Glomerular visceral epithelial cell (primary cell): ENCODE measurements at regions not wholly inside any gene's neighbourhood (a gene's known extent, or its start where the extent isn't known, plus 50 kb on each side); places are given as distances from the start of the nearest gene placed in this dataset.
A peak's percentile ranks its signal among the peaks of the same experiment; 100 is the strongest.
"Not testable (repeated sequence)": the region's sequence is repeated elsewhere in the genome, so short reads cannot be mapped to it uniquely, and the experiment has no call there.

Source experiments
- DNase-seq: peaks from one replicate; pipeline ENCODE4 v3.0.0-alpha.2; 2016; ENCODE audit errors: extremely low spot score

DNA sequence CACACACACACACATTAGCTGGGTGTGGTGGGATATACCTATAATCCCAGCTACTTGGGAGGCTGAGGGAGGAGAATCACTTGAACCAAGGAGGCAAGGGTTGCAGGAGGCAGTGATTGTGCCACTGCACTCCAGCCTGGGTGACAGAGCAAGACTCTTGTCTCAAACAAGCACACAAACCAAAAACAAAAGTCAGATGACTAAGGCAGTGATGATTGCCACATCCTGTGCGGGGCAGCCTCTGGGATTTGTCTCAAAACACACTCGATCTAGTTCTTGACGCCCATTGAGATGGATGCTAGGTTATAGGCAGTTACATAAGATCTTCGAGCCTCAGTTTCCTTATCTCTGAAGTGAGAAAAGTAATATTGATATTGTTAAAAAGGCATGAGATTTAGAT is 57.8 kb upstream of the NBPF8 start:
- not testable (repeated sequence) for DNase-seq

GRCh38 chr1:120356170-120356569 is 58.7 kb upstream of the NBPF8 start:
- not testable (repeated sequence) for DNase-seq

- DNase-seq = not testable (repeated sequence)
Observed at GRCh38 chr1:120354618-120355184, 60.1 kb upstream of the NBPF8 start.

DNA sequence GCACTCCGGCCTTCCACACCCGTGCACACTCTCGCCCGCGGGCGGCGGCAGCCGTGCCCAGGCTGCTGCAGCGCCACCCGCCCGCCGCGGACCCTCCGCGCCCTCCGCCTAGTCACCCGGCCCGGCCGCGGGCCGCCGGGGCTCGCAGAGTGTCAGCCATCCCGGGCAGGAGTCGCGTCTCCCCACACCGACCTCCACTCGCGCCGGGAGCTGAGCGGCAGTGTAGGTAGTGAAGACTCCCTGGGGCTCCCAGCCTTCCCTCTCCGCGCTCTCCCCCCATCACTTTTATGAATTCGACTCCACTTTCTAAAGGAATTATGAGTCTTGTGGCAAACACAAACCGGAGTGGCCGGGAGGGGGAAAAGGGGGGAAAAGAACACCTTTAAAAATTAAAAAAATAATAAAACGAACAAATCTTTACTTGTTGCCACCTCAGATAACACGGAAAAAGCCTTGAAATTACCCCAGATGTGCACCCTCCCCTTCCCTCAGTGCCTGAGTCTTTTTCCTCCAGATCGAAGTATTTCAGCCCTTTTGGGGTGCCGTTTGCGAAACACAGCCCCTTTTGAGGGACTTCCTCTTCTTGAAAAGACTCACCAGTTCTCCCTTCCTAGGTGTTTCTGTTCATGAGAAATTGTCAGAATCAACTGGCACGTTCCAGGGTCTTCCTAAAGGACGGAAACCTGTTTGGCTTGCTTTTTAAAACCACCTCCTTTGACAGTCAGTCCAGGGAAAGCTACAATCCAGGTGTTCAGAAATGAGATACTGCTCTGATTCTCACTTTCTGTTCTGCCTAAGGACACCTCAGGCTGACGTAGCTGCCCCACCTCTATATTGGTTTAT is 72.4 kb upstream of the NBPF8 start:
- DNase-seq = not testable (repeated sequence)

DNA sequence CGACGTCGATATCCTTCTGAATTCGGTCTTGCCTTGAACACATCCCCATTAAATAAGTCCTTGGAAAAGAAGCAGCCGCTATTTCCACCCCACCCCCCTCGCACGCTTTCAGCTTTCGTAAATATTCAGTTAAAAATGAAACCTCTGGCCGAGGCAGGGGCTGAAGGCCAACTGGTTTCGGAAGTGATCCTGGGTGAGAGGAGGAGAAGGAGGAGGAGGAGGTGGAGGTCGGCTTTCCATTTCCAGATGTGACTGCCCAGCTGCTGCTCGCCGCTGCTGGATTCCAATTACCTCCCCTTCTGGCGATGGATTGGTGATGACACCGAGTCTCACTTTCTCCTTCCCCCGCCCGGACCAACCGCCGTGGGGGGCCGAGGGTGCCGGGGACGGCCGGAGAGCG is 73.1 kb upstream of the NBPF8 start:
- peak; percentile 27 for DNase-seq

GRCh38 chr1:120340838-120341751 is 73.7 kb upstream of the NBPF8 start:
- DNase-seq = not testable (repeated sequence)

DNA sequence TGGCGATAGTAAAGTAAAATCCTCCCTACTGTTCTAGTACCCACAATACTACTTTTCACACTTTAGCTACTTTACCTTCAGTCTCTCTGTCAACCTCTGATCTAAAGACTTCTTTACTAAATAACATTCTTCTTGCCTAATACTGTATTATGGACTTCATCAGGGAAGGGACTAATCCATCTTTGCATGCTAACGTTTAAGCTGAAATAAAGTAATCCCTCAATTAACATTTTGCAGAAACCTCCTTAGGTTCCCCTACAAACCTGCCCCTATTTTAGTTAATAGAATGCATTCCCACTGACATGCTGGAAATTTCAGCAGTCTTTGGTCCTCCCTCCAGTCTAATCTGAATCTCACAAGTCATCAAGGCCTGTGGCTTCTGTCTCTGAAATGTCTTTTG is 99.1 kb upstream of the NBPF8 start:
- DNase-seq = not testable (repeated sequence)

- DNase-seq = not testable (repeated sequence)
Observed at GRCh38 chr1:120311930-120312329, 102.9 kb upstream of the NBPF8 start.

- not testable (repeated sequence) for DNase-seq
Observed at GRCh38 chr1:120308940-120309578, 105.8 kb upstream of the NBPF8 start.

DNA sequence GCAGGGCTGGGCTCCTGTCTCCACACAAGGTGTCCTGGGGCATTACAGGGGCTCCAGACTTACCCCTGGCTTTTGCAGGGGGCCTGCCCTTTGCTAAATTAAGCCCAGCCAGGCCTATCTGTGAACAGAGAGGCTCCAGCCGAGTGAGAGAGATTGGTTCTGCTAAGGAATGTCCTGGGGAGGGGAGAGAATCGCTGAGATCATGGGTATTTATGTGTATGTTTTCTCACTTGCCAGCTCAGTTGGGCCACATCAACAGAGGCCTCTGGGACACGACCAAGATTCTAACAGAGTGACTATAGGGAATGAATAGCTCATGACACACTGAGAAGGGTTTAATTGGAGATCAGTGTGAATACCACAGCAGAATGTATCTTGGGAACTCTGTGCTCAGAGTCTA is 109.8 kb upstream of the NBPF8 start:
- DNase-seq = not testable (repeated sequence)

DNA sequence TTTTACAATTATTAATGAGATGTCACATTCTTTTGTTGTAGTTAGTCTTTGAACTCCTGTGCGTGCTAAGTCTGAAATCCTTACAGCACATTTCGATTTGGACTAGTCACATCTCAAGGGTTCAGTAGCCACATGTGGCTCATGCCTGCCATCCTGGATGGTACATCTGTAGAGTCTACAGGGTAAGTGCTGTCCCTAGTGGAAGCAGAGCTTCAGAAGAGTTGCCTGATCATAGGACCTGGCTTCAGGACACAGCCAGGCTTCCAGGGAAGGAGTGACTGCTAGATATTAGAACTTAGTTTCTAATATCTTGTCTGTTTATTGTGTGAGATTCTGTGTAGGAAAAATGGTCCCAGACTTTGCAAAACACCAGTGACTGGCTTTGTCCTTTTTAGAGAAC is 110.5 kb upstream of the NBPF8 start:
- not testable (repeated sequence) for DNase-seq

DNA sequence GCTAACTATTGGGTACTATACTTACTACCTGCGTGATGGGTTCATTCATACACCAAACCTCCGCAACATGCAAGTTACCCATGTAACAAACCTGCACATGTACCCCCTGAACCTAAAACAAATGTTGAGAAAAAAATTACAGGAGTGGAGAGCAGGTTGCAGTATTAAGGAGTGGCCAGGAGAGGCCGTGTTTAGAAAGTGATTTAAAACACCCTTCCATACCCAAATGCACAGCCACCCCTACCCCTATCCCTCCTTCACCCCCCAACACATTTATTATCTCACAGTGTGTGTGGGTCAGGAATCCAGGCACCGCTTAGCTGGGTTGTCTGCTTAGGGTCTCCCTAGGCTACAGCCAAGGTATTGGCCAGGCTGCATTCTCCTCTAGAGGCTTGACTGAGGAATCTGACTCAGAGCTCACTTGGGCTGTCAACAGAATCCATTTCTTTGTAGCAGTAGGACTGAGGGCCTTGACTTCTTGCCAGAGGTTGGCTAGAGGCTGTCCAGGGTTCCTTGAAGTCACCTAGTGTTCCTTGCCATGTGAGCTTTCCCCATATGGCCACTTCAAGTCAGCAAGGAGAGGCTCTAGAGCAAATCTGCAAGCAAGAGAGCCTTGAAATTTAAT is 115.3 kb upstream of the NBPF8 start:
- DNase-seq = not testable (repeated sequence)

- DNase-seq = not testable (repeated sequence)
Observed at GRCh38 chr1:120298487-120298886, 116.3 kb upstream of the NBPF8 start.

GRCh38 chr1:120297345-120297953 is 117.4 kb upstream of the NBPF8 start:
- DNase-seq = not testable (repeated sequence)

- DNase-seq = not testable (repeated sequence)
Observed at GRCh38 chr1:120290105-120290504, 113.8 kb upstream of the SEC22B start.

DNA sequence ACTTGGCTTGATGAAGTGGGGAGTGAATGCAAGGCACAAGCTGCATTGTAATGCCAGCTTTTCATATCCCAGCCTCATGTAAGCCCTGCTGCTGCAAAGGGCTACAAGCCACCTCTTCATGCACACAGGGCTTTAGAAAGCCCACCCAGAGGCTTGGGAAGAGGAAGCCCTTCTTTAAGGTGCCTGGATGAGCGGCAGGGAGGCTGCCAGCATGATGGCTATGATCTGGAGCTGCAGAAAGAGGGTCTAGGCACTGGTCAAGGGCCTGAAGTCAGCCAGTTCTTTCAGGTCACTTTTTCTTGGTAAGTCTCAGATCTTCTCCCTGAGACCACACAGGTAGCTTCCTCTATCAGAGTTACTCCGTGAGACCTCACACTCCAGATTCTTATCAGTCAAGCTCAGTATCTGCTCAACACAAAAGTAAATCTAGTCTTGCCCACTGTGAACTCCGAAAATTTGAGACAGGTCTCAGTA is 113.3 kb upstream of the SEC22B start:
- not testable (repeated sequence) for DNase-seq

- not testable (repeated sequence) for DNase-seq
Observed at GRCh38 chr1:120288814-120289600, 112.7 kb upstream of the SEC22B start.

- not testable (repeated sequence) for DNase-seq
Observed at GRCh38 chr1:120288167-120288566, 111.8 kb upstream of the SEC22B start.

DNA sequence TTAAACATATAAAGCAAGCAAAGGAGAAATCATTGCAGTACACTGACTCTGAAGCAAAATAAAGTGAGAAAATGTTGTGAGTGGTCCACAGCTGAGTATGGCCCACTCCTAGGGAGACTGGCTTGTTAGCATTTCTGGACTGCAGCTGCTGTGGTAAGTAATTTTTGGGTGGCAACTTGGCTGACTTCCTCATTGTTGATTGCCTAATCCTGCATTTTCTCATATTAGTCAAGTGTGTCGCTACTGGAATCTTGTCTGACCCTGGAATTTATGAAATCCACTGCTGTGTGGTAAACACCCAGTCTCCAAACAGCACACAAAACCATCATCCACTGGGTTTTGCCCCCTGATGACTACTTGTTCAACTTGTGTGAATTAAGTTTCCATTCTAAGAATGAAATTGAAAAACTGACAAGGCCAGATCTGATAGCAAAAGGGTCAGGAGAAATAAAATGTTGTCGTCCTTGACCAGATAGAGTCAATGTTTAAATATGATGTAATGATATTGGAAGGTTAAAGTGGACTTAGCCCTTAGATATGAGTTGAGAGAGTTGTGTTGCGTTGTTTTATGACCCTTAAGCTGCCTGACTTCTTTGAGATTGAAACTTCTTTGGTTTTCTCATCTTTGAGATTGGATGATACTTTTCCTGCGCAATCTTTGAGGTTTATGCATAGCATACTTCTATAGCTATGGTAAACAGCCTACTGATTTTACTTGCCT is 106.6 kb upstream of the SEC22B start:
- not testable (repeated sequence) for DNase-seq
